ENCODE measurements at regions not wholly inside any gene's neighbourhood (a gene's known extent, or its start where the extent isn't known, plus 50 kb on each side); places are given as distances from the start of the nearest gene placed in this dataset.

- H3K4me3 ChIP-seq (ENCODE audit: low read length) = no peak overlapping the region
- H3K27ac ChIP-seq (ENCODE audit: low read length) = no peak overlapping the region
- H3K9me3 ChIP-seq (ENCODE audit: low read length) = no peaks in the 10 kb centered on the region
- no peaks in the 10 kb centered on the region for H3K36me3 ChIP-seq (ENCODE audit: insufficient read depth, low read length)
- H3F3A ChIP-seq (ENCODE audit: insufficient read depth, low read length, poor library complexity, severe bottlenecking) = no peaks in the 10 kb centered on the region
- no peak for TF ChIP-seq CTCF (IDR thresholded peaks at IDR 0.05; ENCODE audit: poor library complexity, severe bottlenecking)
- TF ChIP-seq EP300 (conservative IDR thresholded peaks at IDR 0.05; ENCODE audit: poor library complexity, severe bottlenecking) = no peak
- no peak for TF ChIP-seq MXI1 (conservative IDR thresholded peaks at IDR 0.05; ENCODE audit: poor library complexity, severe bottlenecking)
- H3K9ac ChIP-seq (ENCODE audit: low read length) = no peak overlapping the region
- no peak overlapping the region for H3K4me2 ChIP-seq (ENCODE audit: low read length)
- no peaks in the 10 kb centered on the region for H3K9me2 ChIP-seq (ENCODE audit: insufficient read depth, low read length)
- no peaks in the 10 kb centered on the region for H4K20me1 ChIP-seq (ENCODE audit: insufficient read depth)
- H2AFZ ChIP-seq (ENCODE audit: low read depth, low read length) = no peak overlapping the region
- no peaks in the 10 kb centered on the region for H3K27me3 ChIP-seq (ENCODE audit: insufficient read depth, low read depth, low read length)
- no peaks in the 10 kb centered on the region for H3K79me2 ChIP-seq (replicated peaks; ENCODE audit: insufficient read depth, low read length)
Measured at GRCh38 chr3:152891678-152892077, 56.7 kb downstream of the P2RY1 start.

- H3K79me2 ChIP-seq (replicated peaks; ENCODE audit: insufficient read depth, low read length) = no peaks in the 10 kb centered on the region
Measured at GRCh38 chr3:152892446-152892845, 57.5 kb downstream of the P2RY1 start.

GRCh38 chr3:152893647-152894046, 58.7 kb downstream of the P2RY1 start:
- Histone ChIP-seq H3K27me3 (ENCODE audit: insufficient read depth, low read depth, low read length) (no peaks in the 10 kb centered on the region), H3K9me3 (ENCODE audit: low read length) (no peaks in the 10 kb centered on the region), H3K79me2 (replicated peaks; ENCODE audit: insufficient read depth, low read length) (no peaks in the 10 kb centered on the region), H3K4me2 (ENCODE audit: low read length) (no peak overlapping the region), H2AFZ (ENCODE audit: low read depth, low read length) (no peak overlapping the region), H3F3A (ENCODE audit: insufficient read depth, low read length, poor library complexity, severe bottlenecking) (no peaks in the 10 kb centered on the region), H3K27ac (ENCODE audit: low read length) (no peak overlapping the region), H3K9ac (ENCODE audit: low read length) (no peak overlapping the region), H3K4me3 (ENCODE audit: low read length) (no peak overlapping the region), H3K9me2 (ENCODE audit: insufficient read depth, low read length) (no peaks in the 10 kb centered on the region), H4K20me1 (ENCODE audit: insufficient read depth) (no peaks in the 10 kb centered on the region), H3K36me3 (ENCODE audit: insufficient read depth, low read length) (no peaks in the 10 kb centered on the region)
- no peak for TF ChIP-seq MXI1 (conservative IDR thresholded peaks at IDR 0.05; ENCODE audit: poor library complexity, severe bottlenecking)
- TF ChIP-seq CTCF (IDR thresholded peaks at IDR 0.05; ENCODE audit: poor library complexity, severe bottlenecking) = no peak
- TF ChIP-seq TAF1 (IDR thresholded peaks at IDR 0.05; ENCODE audit: low read depth) = no peak
- no peak for TF ChIP-seq EP300 (conservative IDR thresholded peaks at IDR 0.05; ENCODE audit: poor library complexity, severe bottlenecking)
- TF ChIP-seq POLR2AphosphoS5 (IDR thresholded peaks at IDR 0.05) = no peak
- no peak for TF ChIP-seq REST (IDR thresholded peaks at IDR 0.05; ENCODE audit: borderline replicate concordance)
- no peak for TF ChIP-seq EZH2 (IDR thresholded peaks at IDR 0.05; ENCODE audit: borderline replicate concordance, insufficient read depth, low read length, poor library complexity, severe bottlenecking)
- TF ChIP-seq SMC3 (conservative IDR thresholded peaks at IDR 0.05; ENCODE audit: poor library complexity) = no peak
- no peak for TF ChIP-seq RAD21 (conservative IDR thresholded peaks at IDR 0.05)

More at GRCh38 chr3:152892446-152892845, 57.5 kb downstream of the P2RY1 start:
- Histone ChIP-seq H3K27me3 (ENCODE audit: insufficient read depth, low read depth, low read length) (no peaks in the 10 kb centered on the region), H3K27ac (ENCODE audit: low read length) (no peak overlapping the region), H3K4me3 (ENCODE audit: low read length) (no peak overlapping the region), H3K9me3 (ENCODE audit: low read length) (no peaks in the 10 kb centered on the region), H3K4me2 (ENCODE audit: low read length) (no peak overlapping the region), H2AFZ (ENCODE audit: low read depth, low read length) (no peak overlapping the region), H3F3A (ENCODE audit: insufficient read depth, low read length, poor library complexity, severe bottlenecking) (no peaks in the 10 kb centered on the region), H3K36me3 (ENCODE audit: insufficient read depth, low read length) (no peaks in the 10 kb centered on the region), H4K20me1 (ENCODE audit: insufficient read depth) (no peaks in the 10 kb centered on the region), H3K9me2 (ENCODE audit: insufficient read depth, low read length) (no peaks in the 10 kb centered on the region), H3K9ac (ENCODE audit: low read length) (no peak overlapping the region)
- no peak for TF ChIP-seq CTCF (IDR thresholded peaks at IDR 0.05; ENCODE audit: poor library complexity, severe bottlenecking)
- TF ChIP-seq MXI1 (conservative IDR thresholded peaks at IDR 0.05; ENCODE audit: poor library complexity, severe bottlenecking) = no peak
